SK-N-SH treated with all-trans-retinoic acid at 6 μM for 48 hours (cell line): ENCODE measurements at regions not wholly inside any gene's neighbourhood (a gene's known extent, or its start where the extent isn't known, plus 50 kb on each side); places are given as distances from the start of the nearest gene placed in this dataset.

ENCODE experiments used
- ESRRG ChIP-seq: fragments of 250-450 bp; sonication (Bioruptor Pico); IDR thresholded peaks from 2 replicates; pipeline ENCODE4 v1.6.1; 2021; ENCODE audit warnings: mild to moderate bottlenecking
- PPARA ChIP-seq: fragments of 250-450 bp; sonication (Bioruptor Pico); IDR thresholded peaks from 2 replicates; pipeline ENCODE4 v1.5.0; 2020; ENCODE audit warnings: mild to moderate bottlenecking, borderline replicate concordance
- TOX ChIP-seq: fragments of 250-450 bp; sonication (Bioruptor Pico); IDR thresholded peaks from 2 replicates; pipeline ENCODE4 v1.8.0; 2021; ENCODE audit warnings: mild to moderate bottlenecking, moderate library complexity, borderline replicate concordance
- ZFP30 ChIP-seq: fragments of 450-650 bp; formaldehyde crosslinking; IDR thresholded peaks from 2 replicates; pipeline ENCODE4 v1.5.0; 2022; ENCODE audit warnings: mild to moderate bottlenecking, moderate library complexity
- ZNF565 ChIP-seq: fragments of 450-650 bp; formaldehyde crosslinking; conservative IDR thresholded peaks from 2 replicates; pipeline ENCODE4 v1.5.0; 2020; ENCODE audit warnings: low read depth, mild to moderate bottlenecking, moderate library complexity
- ZNF70 ChIP-seq: fragments of 450-650 bp; formaldehyde crosslinking; IDR thresholded peaks from 2 replicates; pipeline ENCODE4 v1.5.0; 2020; ENCODE audit warnings: mild to moderate bottlenecking, moderate library complexity
- ZNF8 ChIP-seq: fragments of 450-650 bp; formaldehyde crosslinking; IDR thresholded peaks from 2 replicates; pipeline ENCODE4 v1.5.0; 2020; ENCODE audit warnings: mild to moderate bottlenecking, moderate library complexity
- TF ChIP-seq, protein P1 (sequence below): fragments of 250-450 bp; sonication (Bioruptor Pico); IDR thresholded peaks from 2 replicates; pipeline ENCODE4 v1.8.0; 2021; ENCODE audit warnings: low read depth, mild to moderate bottlenecking, moderate library complexity, borderline replicate concordance

DNA sequence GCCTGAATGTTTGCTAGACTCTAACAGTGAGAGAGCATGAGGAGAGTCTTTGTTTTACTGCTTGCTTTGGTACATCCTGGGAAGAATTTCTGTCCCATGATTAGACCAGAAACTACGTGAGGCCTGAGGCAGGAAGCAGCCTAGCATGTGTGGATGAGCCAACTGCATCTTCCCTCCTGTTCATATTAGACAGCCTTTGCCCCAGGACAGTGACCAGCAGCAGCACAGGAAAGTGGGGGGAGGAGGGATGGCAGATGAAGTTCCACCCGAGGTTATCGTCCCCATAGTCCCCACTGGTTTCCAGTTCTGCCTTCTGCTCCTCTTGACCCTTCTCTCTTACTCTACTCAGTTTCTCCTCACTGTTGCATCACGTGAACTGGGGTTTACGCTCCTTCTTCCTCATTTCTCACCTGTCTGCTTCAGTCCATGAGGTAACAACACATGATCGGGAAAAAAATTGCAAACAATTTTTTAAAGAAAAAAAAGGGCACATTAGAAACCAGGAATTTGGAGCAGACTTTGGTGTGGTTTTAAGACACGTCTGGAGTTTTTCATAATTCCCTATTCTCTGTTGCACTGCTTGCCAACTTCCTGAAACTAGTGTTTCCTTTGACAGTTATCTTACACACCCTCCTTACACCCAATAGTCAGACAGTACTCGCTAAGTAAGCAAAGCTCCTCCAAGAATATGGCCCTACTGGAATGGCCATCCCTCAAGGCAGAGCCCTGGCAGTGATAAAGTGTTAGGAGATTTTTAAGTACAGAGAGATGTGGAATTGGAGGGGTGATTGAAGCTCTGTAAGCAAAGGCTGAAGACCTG is 84.1 kb downstream of the SNX18 start (continued):
- no peak for TF ChIP-seq ZNF565 (CRISPR knock-in tag)
- no peak for TF ChIP-seq ESRRG
- no peak for TF ChIP-seq ZNF8 (CRISPR knock-in tag)
- TF ChIP-seq, protein P1, sequence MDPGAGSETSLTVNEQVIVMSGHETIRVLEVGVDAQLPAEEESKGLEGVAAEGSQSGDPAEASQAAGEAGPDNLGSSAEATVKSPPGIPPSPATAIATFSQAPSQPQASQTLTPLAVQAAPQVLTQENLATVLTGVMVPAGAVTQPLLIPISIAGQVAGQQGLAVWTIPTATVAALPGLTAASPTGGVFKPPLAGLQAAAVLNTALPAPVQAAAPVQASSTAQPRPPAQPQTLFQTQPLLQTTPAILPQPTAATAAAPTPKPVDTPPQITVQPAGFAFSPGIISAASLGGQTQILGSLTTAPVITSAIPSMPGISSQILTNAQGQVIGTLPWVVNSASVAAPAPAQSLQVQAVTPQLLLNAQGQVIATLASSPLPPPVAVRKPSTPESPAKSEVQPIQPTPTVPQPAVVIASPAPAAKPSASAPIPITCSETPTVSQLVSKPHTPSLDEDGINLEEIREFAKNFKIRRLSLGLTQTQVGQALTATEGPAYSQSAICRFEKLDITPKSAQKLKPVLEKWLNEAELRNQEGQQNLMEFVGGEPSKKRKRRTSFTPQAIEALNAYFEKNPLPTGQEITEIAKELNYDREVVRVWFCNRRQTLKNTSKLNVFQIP (CRISPR knock-in tag): no peak
- TF ChIP-seq ZNF70: no peak
- no peak for TF ChIP-seq PPARA (CRISPR knock-in tag)
- no peak for TF ChIP-seq TOX (CRISPR knock-in tag)
- no peak for TF ChIP-seq ZFP30 (CRISPR knock-in tag)
